Glutamatergic neuron (in vitro differentiated cells): ENCODE measurements at regions not wholly inside any gene's neighbourhood (a gene's known extent, or its start where the extent isn't known, plus 50 kb on each side); places are given as distances from the start of the nearest gene placed in this dataset.

Experiments
- DNase-seq: peaks from one replicate; pipeline ENCODE4 v3.0.0; 2022
- H3K27ac Mint-ChIP-seq: one replicate; pipeline ENCODE4 v1.8.0; 2020; ENCODE audit warnings: mild to moderate bottlenecking, mixed read lengths, inconsistent platforms; ENCODE audit not compliant: unreplicated experiment
- H3K27me3 Mint-ChIP-seq: one replicate; pipeline ENCODE4 v1.8.0; 2020; ENCODE audit warnings: mild to moderate bottlenecking, moderate library complexity, mixed read lengths, inconsistent platforms; ENCODE audit not compliant: unreplicated experiment
- H3K36me3 Mint-ChIP-seq: one replicate; pipeline ENCODE4 v1.8.0; 2020; ENCODE audit warnings: mild to moderate bottlenecking, mixed read lengths, inconsistent platforms; ENCODE audit not compliant: unreplicated experiment
- H3K4me1 Mint-ChIP-seq: one replicate; pipeline ENCODE4 v1.8.0; 2020; ENCODE audit warnings: mild to moderate bottlenecking, low read depth, mixed read lengths, inconsistent platforms; ENCODE audit not compliant: unreplicated experiment
- H3K4me3 Mint-ChIP-seq: one replicate; pipeline ENCODE4 v1.8.0; 2020; ENCODE audit warnings: mild to moderate bottlenecking, mixed read lengths, inconsistent platforms; ENCODE audit not compliant: unreplicated experiment
- H3K9me3 Mint-ChIP-seq: one replicate; pipeline ENCODE4 v1.8.0; 2020; ENCODE audit warnings: mild to moderate bottlenecking, moderate library complexity, mixed read lengths, inconsistent platforms; ENCODE audit not compliant: unreplicated experiment
- TF ChIP-seq, protein P1 (sequence below): fragments of 200-600 bp; sonication (generic); IDR thresholded peaks from one replicate; pipeline ENCODE4 v1.5.0; 2021; ENCODE audit not compliant: partially characterized antibody, unreplicated experiment

DNA sequence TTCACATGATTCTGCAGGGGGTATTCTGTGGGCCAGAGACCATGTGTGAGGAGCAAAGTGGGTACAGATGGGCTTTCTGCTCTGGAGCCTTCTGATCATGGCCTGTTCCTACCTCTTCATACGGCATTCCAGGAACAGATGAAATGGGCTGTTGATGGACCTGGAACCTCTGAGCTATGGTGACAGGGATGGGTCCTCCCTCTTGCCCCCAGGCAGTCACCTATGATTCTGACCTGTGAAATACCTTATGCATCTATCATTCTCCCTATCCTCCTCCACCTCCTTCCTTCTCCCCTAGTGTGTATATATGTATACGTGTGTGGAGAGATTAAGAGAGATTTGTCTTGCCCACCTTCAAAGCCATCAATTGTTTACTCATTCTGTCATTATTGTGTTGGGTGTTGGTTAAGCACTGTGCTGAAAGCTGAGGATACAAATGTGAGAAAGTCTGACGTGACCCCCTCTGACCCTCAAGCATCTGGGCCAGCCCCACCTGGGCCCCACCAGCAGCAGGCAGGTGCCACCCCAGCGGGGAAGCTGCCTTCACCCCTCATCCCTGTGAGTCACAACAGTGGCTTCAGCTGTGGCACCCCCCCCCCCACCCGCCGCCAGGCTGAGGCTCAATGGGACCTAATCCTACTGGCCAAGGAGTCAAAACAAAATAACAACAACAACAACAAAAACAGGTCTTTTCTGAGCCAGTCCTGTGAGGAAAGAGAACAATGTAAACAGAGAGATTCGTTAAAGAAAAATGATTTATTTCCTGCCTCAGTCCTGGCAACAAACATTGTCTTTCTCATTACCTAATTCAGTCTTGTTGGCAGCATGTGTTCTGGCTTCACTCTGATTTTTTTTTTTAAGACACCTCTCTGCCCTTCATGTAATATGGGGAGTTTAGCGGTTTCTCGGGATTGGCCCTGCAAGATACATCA is 103.8 kb upstream of the CDC42EP3 start:
- Mint-ChIP-seq H3K27ac (no peak overlapping the region), H3K36me3 (no peaks in the 10 kb centered on the region)

DNA sequence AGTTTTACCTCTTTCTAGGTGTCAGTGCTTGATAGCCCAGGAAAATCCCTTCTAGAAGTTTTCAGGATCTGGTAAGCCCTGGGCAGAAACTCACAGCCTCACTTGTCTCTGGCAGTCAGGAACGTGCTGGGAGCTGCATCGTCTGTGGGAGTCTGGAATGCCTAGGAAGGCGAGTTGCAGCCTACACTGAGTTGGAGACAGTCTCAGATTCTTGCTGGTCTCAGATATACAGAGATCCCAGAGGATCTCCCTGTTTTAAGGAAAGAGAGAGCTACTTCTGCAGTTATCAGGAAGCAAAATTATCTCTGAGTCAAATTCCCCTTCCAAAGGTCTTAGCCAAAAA is 104.4 kb upstream of the CDC42EP3 start:
- H3K27ac Mint-ChIP-seq, result no peak overlapping the region
- peaks cover 3% of the 10 kb centered on the region for H3K4me1 Mint-ChIP-seq
- H3K27me3 Mint-ChIP-seq, result peaks cover 5% of the 10 kb centered on the region
- no peaks in the 10 kb centered on the region for H3K36me3 Mint-ChIP-seq
- DNase-seq, result no peak
- H3K4me3 Mint-ChIP-seq, result no peak overlapping the region
- H3K9me3 Mint-ChIP-seq, result peaks cover 3% of the 10 kb centered on the region
- TF ChIP-seq, protein P1, sequence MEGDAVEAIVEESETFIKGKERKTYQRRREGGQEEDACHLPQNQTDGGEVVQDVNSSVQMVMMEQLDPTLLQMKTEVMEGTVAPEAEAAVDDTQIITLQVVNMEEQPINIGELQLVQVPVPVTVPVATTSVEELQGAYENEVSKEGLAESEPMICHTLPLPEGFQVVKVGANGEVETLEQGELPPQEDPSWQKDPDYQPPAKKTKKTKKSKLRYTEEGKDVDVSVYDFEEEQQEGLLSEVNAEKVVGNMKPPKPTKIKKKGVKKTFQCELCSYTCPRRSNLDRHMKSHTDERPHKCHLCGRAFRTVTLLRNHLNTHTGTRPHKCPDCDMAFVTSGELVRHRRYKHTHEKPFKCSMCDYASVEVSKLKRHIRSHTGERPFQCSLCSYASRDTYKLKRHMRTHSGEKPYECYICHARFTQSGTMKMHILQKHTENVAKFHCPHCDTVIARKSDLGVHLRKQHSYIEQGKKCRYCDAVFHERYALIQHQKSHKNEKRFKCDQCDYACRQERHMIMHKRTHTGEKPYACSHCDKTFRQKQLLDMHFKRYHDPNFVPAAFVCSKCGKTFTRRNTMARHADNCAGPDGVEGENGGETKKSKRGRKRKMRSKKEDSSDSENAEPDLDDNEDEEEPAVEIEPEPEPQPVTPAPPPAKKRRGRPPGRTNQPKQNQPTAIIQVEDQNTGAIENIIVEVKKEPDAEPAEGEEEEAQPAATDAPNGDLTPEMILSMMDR, result no peak

More for the DNA sequence above, 103.8 kb upstream of the CDC42EP3 start:
- Mint-ChIP-seq H3K4me1 (peaks cover 3% of the 10 kb centered on the region), H3K4me3 (no peak overlapping the region), H3K27me3 (peaks cover 5% of the 10 kb centered on the region), H3K9me3 (peaks cover 2% of the 10 kb centered on the region)
- TF ChIP-seq, protein P1, result no peak
- no peak for DNase-seq

DNA sequence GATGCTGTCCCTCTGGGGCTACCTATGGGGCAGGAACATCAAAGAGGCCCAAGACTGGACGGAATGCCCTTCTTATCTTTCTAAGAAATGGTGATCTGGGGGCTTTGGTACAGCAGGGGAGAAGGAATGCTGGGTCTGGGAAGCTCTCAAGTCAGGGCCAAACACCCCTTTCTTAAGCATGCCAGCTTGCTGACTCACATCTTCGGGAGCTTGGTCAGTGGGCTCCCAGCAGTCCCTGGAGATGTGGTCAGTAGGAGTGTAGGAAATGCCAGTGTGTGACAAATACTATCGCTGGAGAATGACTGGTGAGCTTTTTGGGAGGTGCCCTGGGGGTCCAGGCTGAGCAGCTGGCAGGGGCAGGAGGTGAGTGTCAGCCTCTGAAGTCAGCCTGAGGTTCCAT is 105.0 kb upstream of the CDC42EP3 start:
- TF ChIP-seq, protein P1, result no peak
- peaks cover 5% of the 10 kb centered on the region for H3K27me3 Mint-ChIP-seq
- DNase-seq, result no peak
- no peak overlapping the region for H3K27ac Mint-ChIP-seq
- H3K4me1 Mint-ChIP-seq, result peaks cover 3% of the 10 kb centered on the region
- H3K36me3 Mint-ChIP-seq, result no peaks in the 10 kb centered on the region
- H3K4me3 Mint-ChIP-seq, result no peak overlapping the region
- H3K9me3 Mint-ChIP-seq, result peaks cover 4% of the 10 kb centered on the region

DNA sequence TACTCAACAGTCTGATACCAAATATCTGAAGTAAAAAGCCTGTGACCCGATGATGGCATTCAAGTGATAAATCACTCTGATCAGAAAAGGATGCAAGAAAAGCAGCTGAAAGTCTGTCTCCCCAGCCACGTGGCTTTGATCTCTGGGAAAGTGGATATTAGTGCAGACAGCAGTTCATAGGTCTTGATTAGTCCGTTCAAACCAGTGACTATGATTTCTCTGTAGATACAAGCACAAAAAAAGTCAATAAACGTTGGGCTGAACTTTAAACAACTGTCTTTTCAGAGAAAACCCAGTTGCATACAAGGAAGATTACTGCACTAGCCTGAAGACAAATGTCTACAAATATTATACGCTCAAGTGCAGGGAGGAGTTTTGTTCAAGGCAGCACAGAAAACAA is 107.7 kb upstream of the CDC42EP3 start:
- H3K27me3 Mint-ChIP-seq, result no peaks in the 10 kb centered on the region
- peaks cover 2% of the 10 kb centered on the region for H3K9me3 Mint-ChIP-seq
- H3K4me3 Mint-ChIP-seq, result no peak overlapping the region
- H3K27ac Mint-ChIP-seq, result no peak overlapping the region
- TF ChIP-seq, protein P1, result no peak
- no peak for DNase-seq
- no peaks in the 10 kb centered on the region for H3K4me1 Mint-ChIP-seq
- H3K36me3 Mint-ChIP-seq, result no peaks in the 10 kb centered on the region
